Colonic mucosa (tissue), 4 donors: ENCODE measurements at regions not wholly inside any gene's neighbourhood (a gene's known extent, or its start where the extent isn't known, plus 50 kb on each side); places are given as distances from the start of the nearest gene placed in this dataset.

Source experiments
- DNase-seq: peaks from one replicate; pipeline ENCODE4 v3.0.0-alpha.2; 2020
- H3K27ac ChIP-seq: fragments of 200-600 bp; one replicate; pipeline ENCODE4 v1.8.0; 2021
- H3K27me3 ChIP-seq: fragments of 200-600 bp; one replicate; pipeline ENCODE4 v1.8.0; 2021
- H3K36me3 ChIP-seq: fragments of 200-600 bp; one replicate; pipeline ENCODE4 v1.8.0; 2021
- H3K4me1 ChIP-seq: fragments of 200-600 bp; one replicate; pipeline ENCODE4 v1.8.0; 2021; ENCODE audit warnings: mild to moderate bottlenecking
- H3K4me3 ChIP-seq: fragments of 200-600 bp; one replicate; pipeline ENCODE4 v1.8.0; 2021
- H3K9ac ChIP-seq, 2 donors: one replicate each; pipeline ENCODE4 v1.7.0; 2013; ENCODE audit warnings: control low read depth in 2 of 2, low read depth in 2 of 2, low read length in 2 of 2
- H3K9me3 ChIP-seq: fragments of 200-600 bp; one replicate; pipeline ENCODE4 v1.8.0; 2021
- intact Hi-C: fragments of 100-400 bp; cut with DNase I; formaldehyde crosslinking; loops from one replicate; pipeline ENCODE4 v1.14.1; 2022
- TF ChIP-seq, protein P1 (sequence below): fragments of 200-600 bp; IDR thresholded peaks from one replicate; pipeline ENCODE4 v1.8.0; 2022; ENCODE audit warnings: antibody characterized with exemption, mild to moderate bottlenecking
- donor health status: healthy.
- donor health status: DM: no; HTN: no; CAD: no.
- donor health status: DM: no; HTN: no; CAD: no.

DNA sequence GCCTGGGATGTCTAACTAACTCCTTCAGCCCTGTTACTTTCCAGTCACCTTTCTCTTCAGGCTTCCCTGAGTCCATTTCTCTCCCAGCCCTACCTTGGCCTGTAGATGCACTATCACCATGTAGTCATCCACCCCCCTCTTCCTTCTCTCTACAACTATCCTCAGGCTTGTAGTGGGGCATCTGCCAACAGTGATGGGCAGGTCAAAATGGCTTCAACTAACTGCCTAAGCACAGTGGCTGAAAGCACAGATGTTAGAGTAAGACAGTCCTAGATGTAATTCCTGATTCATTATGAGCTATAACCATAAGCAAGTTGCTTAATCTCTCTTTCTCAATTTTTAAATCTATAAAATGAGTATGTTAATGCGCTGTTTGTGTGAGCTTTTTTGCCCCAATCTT, 133.6 kb upstream of the NAV3 start:
- Histone ChIP-seq H3K27me3 (no peaks in the 10 kb centered on the region), H3K4me1 (no peaks in the 10 kb centered on the region), H3K36me3 (no peaks in the 10 kb centered on the region), H3K9me3 (no peaks in the 10 kb centered on the region), H3K27ac (no peak overlapping the region), H3K9ac (no peak overlapping the region), H3K4me3 (no peak overlapping the region)
- TF ChIP-seq, protein P1, sequence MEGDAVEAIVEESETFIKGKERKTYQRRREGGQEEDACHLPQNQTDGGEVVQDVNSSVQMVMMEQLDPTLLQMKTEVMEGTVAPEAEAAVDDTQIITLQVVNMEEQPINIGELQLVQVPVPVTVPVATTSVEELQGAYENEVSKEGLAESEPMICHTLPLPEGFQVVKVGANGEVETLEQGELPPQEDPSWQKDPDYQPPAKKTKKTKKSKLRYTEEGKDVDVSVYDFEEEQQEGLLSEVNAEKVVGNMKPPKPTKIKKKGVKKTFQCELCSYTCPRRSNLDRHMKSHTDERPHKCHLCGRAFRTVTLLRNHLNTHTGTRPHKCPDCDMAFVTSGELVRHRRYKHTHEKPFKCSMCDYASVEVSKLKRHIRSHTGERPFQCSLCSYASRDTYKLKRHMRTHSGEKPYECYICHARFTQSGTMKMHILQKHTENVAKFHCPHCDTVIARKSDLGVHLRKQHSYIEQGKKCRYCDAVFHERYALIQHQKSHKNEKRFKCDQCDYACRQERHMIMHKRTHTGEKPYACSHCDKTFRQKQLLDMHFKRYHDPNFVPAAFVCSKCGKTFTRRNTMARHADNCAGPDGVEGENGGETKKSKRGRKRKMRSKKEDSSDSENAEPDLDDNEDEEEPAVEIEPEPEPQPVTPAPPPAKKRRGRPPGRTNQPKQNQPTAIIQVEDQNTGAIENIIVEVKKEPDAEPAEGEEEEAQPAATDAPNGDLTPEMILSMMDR, result no peak
- intact Hi-C loops, result no loop called here
- no peak for DNase-seq

DNA sequence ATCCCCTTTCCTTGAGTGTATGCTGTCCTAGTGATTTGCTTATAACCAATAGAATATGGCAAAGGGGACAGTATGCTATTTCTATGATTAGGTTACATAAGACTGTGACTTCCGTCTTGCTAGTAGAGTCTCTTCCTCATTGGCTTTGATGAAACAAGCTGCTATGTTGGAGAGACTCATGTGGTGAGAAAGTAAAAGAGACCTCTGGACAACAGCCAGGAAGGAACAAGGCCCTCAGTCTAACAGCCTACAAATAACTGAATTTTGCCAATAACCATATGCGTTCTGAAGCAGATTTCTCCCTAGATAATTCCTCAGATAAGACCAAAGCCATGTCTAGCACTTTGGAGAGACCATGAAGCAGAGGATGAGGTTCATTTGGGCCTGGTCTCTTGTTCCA, 134.5 kb upstream of the NAV3 start:
- Histone ChIP-seq H3K4me1 (no peaks in the 10 kb centered on the region), H3K4me3 (no peak overlapping the region), H3K27ac (no peak overlapping the region), H3K9ac (no peak overlapping the region), H3K9me3 (no peaks in the 10 kb centered on the region), H3K27me3 (no peaks in the 10 kb centered on the region), H3K36me3 (no peaks in the 10 kb centered on the region)
- intact Hi-C loops, result no loop called here
- DNase-seq, result no peak
- TF ChIP-seq, protein P1, result no peak

GRCh38 chr12:77689510-77690086, 141.1 kb upstream of the NAV3 start:
- intact Hi-C loops, result no loop called here
- no peak overlapping the region for H3K27ac ChIP-seq
- H3K27me3 ChIP-seq, result no peaks in the 10 kb centered on the region
- TF ChIP-seq, protein P1, result no peak
- no peaks in the 10 kb centered on the region for H3K9me3 ChIP-seq
- H3K4me1 ChIP-seq, result no peaks in the 10 kb centered on the region
- DNase-seq, result no peak
- no peak overlapping the region for H3K4me3 ChIP-seq
- H3K36me3 ChIP-seq, result no peaks in the 10 kb centered on the region
- no peak overlapping the region for H3K9ac ChIP-seq

DNA sequence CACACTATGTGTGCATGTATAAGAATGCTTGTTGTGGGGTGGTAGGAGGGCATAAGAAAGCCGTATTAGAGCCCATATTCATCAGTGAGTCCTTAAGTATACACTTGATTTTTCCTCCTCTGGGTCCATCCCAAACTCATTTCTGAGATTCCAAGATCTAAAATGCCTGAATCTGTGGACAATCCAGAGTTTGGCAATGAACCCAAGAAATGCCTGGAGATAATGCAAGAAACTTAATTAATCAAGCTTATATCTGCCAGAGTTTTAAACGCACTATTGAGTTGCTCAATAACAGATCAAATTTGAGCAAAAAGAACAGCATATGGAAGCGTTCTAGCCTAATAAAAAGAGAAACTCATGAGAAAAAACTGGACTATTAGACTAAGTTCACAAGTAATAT, 143.4 kb upstream of the NAV3 start:
- intact Hi-C loops, result no loop called here
- Histone ChIP-seq H3K27me3 (no peaks in the 10 kb centered on the region), H3K27ac (no peak overlapping the region), H3K9ac (no peak overlapping the region), H3K9me3 (no peaks in the 10 kb centered on the region), H3K36me3 (no peaks in the 10 kb centered on the region), H3K4me1 (no peaks in the 10 kb centered on the region), H3K4me3 (no peak overlapping the region)
- DNase-seq, result no peak
- TF ChIP-seq, protein P1, result no peak

GRCh38 chr12:77686760-77687159, 143.9 kb upstream of the NAV3 start:
- H3K27ac ChIP-seq, result no peak overlapping the region
- no peaks in the 10 kb centered on the region for H3K36me3 ChIP-seq
- no peaks in the 10 kb centered on the region for H3K4me1 ChIP-seq
- no peaks in the 10 kb centered on the region for H3K9me3 ChIP-seq
- intact Hi-C loops, result no loop called here
- TF ChIP-seq, protein P1, result no peak
- no peak overlapping the region for H3K4me3 ChIP-seq
- no peak for DNase-seq
- H3K9ac ChIP-seq, result no peak overlapping the region
- no peaks in the 10 kb centered on the region for H3K27me3 ChIP-seq
